ENCODE measurements at regions not wholly inside any gene's neighbourhood (a gene's known extent, or its start where the extent isn't known, plus 50 kb on each side); places are given as distances from the start of the nearest gene placed in this dataset.

GRCh38 chr6:71206089-71206488 lies 82.5 kb upstream of the OGFRL1 start:
- TF ChIP-seq KDM1A (IDR thresholded peaks at IDR 0.05; ENCODE audit: low read depth) = no peak
- TF ChIP-seq ELK1 (IDR thresholded peaks at IDR 0.05; ENCODE audit: low read depth, low read length) = no peak
- no peak for TF ChIP-seq RAD21 (conservative IDR thresholded peaks at IDR 0.05 in 1 of 2, IDR thresholded peaks at IDR 0.05 in 1 of 2)
- no peak for TF ChIP-seq CHD2 (IDR thresholded peaks at IDR 0.05; ENCODE audit: low read length, partially characterized antibody)
- TF ChIP-seq POLR2AphosphoS2 (conservative IDR thresholded peaks at IDR 0.05; ENCODE audit: low read length) = no peak
- TF ChIP-seq CTCF (IDR thresholded peaks at IDR 0.05) = no peak
- no peak for TF ChIP-seq RNF2 (IDR thresholded peaks at IDR 0.05; ENCODE audit: borderline replicate concordance, low read depth)
- TF ChIP-seq BHLHE40 (IDR thresholded peaks at IDR 0.05; ENCODE audit: low read depth, low read length) = no peak
- TF ChIP-seq RFX5 (IDR thresholded peaks at IDR 0.05) = no peak
